SK-N-SH (cell line): ENCODE measurements at regions not wholly inside any gene's neighbourhood (a gene's known extent, or its start where the extent isn't known, plus 50 kb on each side); places are given as distances from the start of the nearest gene placed in this dataset.

Experiments used
- CTCF ChIA-PET: fragments of 300-600, 350-600 bp; formaldehyde crosslinking; extraction: SDS; loops from one replicate; lab custom pipeline; 2021; lab: Yijun Ruan, JAX
- POLR2A ChIA-PET: fragments of 350-600 bp; sonication (Branson Sonifier 250); formaldehyde crosslinking; extraction: SDS; loops from one replicate; lab custom pipeline; 2020; ENCODE audit warnings: antibody characterized with exemption, inconsistent platforms; lab: Yijun Ruan, JAX
- DNase-seq: peaks from one replicate; pipeline ENCODE4 v3.0.0; 2012
- H2AFZ ChIP-seq: fragments of 200-600 bp; sonication (generic); 2 replicates; pipeline ENCODE4 v1.8.1; 2016; ENCODE audit warnings: antibody characterized with exemption, mild to moderate bottlenecking, low read depth
- H3F3A ChIP-seq: fragments of 200-600 bp; sonication (generic); replicated peaks from 2 replicates; pipeline ENCODE3; 2016; ENCODE audit warnings: antibody characterized with exemption, mild to moderate bottlenecking; ENCODE audit not compliant: insufficient read depth
- H3K27ac ChIP-seq, 2 experiments: fragments of 200-500 bp in 1 of 2; fragments of 200-600 bp in 1 of 2; sonication (Bioruptor generic) in 1 of 2; sonication (generic), shearing (Covaris generic) in 1 of 2; 2 replicates each; pipeline versions ENCODE4 v1.5.1 to v1.6.1; 2014 to 2016; ENCODE audit warnings: low read depth in 2 of 2, inconsistent platforms in 1 of 2, low read length in 1 of 2, mild to moderate bottlenecking in 1 of 2, mixed read lengths in 1 of 2
- H3K27me3 ChIP-seq: fragments of 200-600 bp; sonication (generic), shearing (Covaris generic); 2 replicates; pipeline ENCODE4 v1.6.1; 2016; ENCODE audit warnings: mixed run types; ENCODE audit not compliant: insufficient read depth
- H3K36me3 ChIP-seq, 2 experiments: fragments of 200-500 bp in 1 of 2; fragments of 200-600 bp in 1 of 2; sonication (Bioruptor generic) in 1 of 2; sonication (generic) in 1 of 2; replicated peaks in 1 of 2; 2 replicates each; pipeline versions ENCODE3 to v1.5.1; 2014 to 2016; ENCODE audit warnings: low read length in 1 of 2, mild to moderate bottlenecking in 1 of 2; ENCODE audit not compliant: insufficient read depth in 2 of 2, control insufficient read depth in 1 of 2
- H3K4me1 ChIP-seq, 2 experiments: fragments of 200-500 bp in 1 of 2; fragments of 200-600 bp in 1 of 2; sonication (Bioruptor generic) in 1 of 2; sonication (generic), shearing (Covaris generic) in 1 of 2; 2 replicates each; pipeline versions ENCODE4 v1.5.1 to v1.6.1; 2014 to 2016; ENCODE audit warnings: low read depth in 1 of 2, low read length in 1 of 2, mixed run types in 1 of 2; ENCODE audit not compliant: insufficient read depth in 2 of 2, control insufficient read depth in 1 of 2
- H3K4me2 ChIP-seq: fragments of 200-600 bp; sonication (generic), shearing (Covaris generic); 2 replicates; pipeline ENCODE4 v1.6.1; 2017; ENCODE audit warnings: mixed run types
- H3K4me3 ChIP-seq, 2 experiments: fragments of 200-500 bp in 1 of 2; fragments of 200-600 bp in 1 of 2; sonication (Bioruptor generic) in 1 of 2; sonication (generic), shearing (Covaris generic) in 1 of 2; 2 replicates each; pipeline versions ENCODE4 v1.5.1 to v1.8.1; 2014 to 2016; ENCODE audit warnings: low read depth in 2 of 2, inconsistent platforms in 1 of 2, low read length in 1 of 2, mild to moderate bottlenecking in 1 of 2, mixed read lengths in 1 of 2, moderate library complexity in 1 of 2
- H3K79me2 ChIP-seq: fragments of 200-600 bp; sonication (generic); 2 replicates; pipeline ENCODE4 v1.8.1; 2017; ENCODE audit warnings: mild to moderate bottlenecking; ENCODE audit not compliant: insufficient read depth
- H3K9ac ChIP-seq: fragments of 200-600 bp; sonication (generic); 2 replicates; pipeline ENCODE4 v1.6.1; 2017; ENCODE audit warnings: mixed run types
- H3K9me2 ChIP-seq: fragments of 200-600 bp; sonication (generic); 2 replicates; pipeline ENCODE4 v1.6.1; 2017; ENCODE audit warnings: mixed run types
- H3K9me3 ChIP-seq: fragments of 200-600 bp; sonication (generic); 2 replicates; pipeline ENCODE4 v1.6.1; 2017; ENCODE audit warnings: mixed run types, mild to moderate bottlenecking, moderate library complexity
- H4K20me1 ChIP-seq: fragments of 200-600 bp; sonication (generic); 2 replicates; pipeline ENCODE4 v1.6.1; 2017; ENCODE audit warnings: mild to moderate bottlenecking, mixed run types; ENCODE audit not compliant: insufficient read depth
- CHD2 ChIP-seq: fragments of 150-350 bp; IDR thresholded peaks from 2 replicates; pipeline ENCODE4 v1.6.1; 2018; ENCODE audit warnings: low read length; ENCODE audit not compliant: partially characterized antibody
- CTCF ChIP-seq: fragments of 200-600 bp; sonication (generic); IDR thresholded peaks from 2 replicates; pipeline ENCODE4 v1.6.1; 2017; ENCODE audit warnings: antibody characterized with exemption, mild to moderate bottlenecking, moderate library complexity
- EP300 ChIP-seq, 2 experiments: IDR thresholded peaks; 2 replicates each; pipeline versions ENCODE4 v1.4.0 to v1.6.1; 2012; ENCODE audit warnings: borderline replicate concordance in 1 of 2, low read depth in 1 of 2, low read length in 1 of 2
- EZH2phosphoT487 ChIP-seq: fragments of 200-600 bp; sonication (generic); IDR thresholded peaks from 2 replicates; pipeline ENCODE4 v1.6.1; 2017; ENCODE audit warnings: low read depth, mixed run types, mild to moderate bottlenecking, antibody characterized with exemption, moderate library complexity, borderline replicate concordance
- FOXJ3 ChIP-seq: sonication (generic); formaldehyde crosslinking; IDR thresholded peaks from 2 replicates; pipeline ENCODE4 v1.5.1; 2020; ENCODE audit warnings: mild to moderate bottlenecking, missing genetic modification reagents
- FOXM1 ChIP-seq: IDR thresholded peaks from 2 replicates; pipeline ENCODE4 v1.4.0; 2012; ENCODE audit warnings: low read depth, mild to moderate bottlenecking
- GABPA ChIP-seq: IDR thresholded peaks from 2 replicates; pipeline ENCODE4 v1.4.0; 2012; ENCODE audit warnings: low read depth, mild to moderate bottlenecking
- GATA2 ChIP-seq: sonication (generic); formaldehyde crosslinking; IDR thresholded peaks from 2 replicates; pipeline ENCODE4 v1.5.0; 2020; ENCODE audit warnings: mild to moderate bottlenecking, missing genetic modification reagents
- IRF3 ChIP-seq: fragments of 150-350 bp; IDR thresholded peaks from 2 replicates; pipeline ENCODE4 v1.6.1; 2016; ENCODE audit warnings: mild to moderate bottlenecking, low read depth, low read length
- JUND ChIP-seq: IDR thresholded peaks from 2 replicates; pipeline ENCODE4 v1.4.0; 2012
- MAX ChIP-seq: IDR thresholded peaks from 2 replicates; pipeline ENCODE4 v1.4.0; 2012; ENCODE audit warnings: low read depth
- MXI1 ChIP-seq: IDR thresholded peaks from 2 replicates; pipeline ENCODE4 v1.6.1; 2012; ENCODE audit warnings: mild to moderate bottlenecking, low read depth, low read length, improper control_type of control experiment
- NFIC ChIP-seq: IDR thresholded peaks from 2 replicates; pipeline ENCODE4 v1.4.0; 2012; ENCODE audit warnings: borderline replicate concordance
- NRF1 ChIP-seq: IDR thresholded peaks from 2 replicates; pipeline ENCODE4 v1.6.1; 2012; ENCODE audit warnings: low read depth, mild to moderate bottlenecking, low read length
- PBX3 ChIP-seq: IDR thresholded peaks from 2 replicates; pipeline ENCODE4; 2012
- RAD21 ChIP-seq: IDR thresholded peaks from 2 replicates; pipeline ENCODE4 v1.6.1; 2012; ENCODE audit warnings: mild to moderate bottlenecking, low read length
- RFX5 ChIP-seq: IDR thresholded peaks from 2 replicates; pipeline ENCODE4 v1.6.1; 2012; ENCODE audit warnings: mild to moderate bottlenecking, improper control_type of control experiment, low read length
- RXRA ChIP-seq: IDR thresholded peaks from 2 replicates; pipeline ENCODE4 v1.4.0; 2012; ENCODE audit warnings: low read depth, mild to moderate bottlenecking, borderline replicate concordance
- TEAD4 ChIP-seq: IDR thresholded peaks from 2 replicates; pipeline ENCODE4 v1.4.0; 2012; ENCODE audit warnings: mild to moderate bottlenecking, borderline replicate concordance; ENCODE audit not compliant: insufficient read depth
- USF1 ChIP-seq: IDR thresholded peaks from 2 replicates; pipeline ENCODE4 v1.4.0; 2012; ENCODE audit warnings: low read depth, borderline replicate concordance
- WGBS: methylation state at CpG from one replicate; pipeline ENCODE4 v1.1.6; 2017; ENCODE audit warnings: low lambda C conversion rate; 5-methylcytosine and 5-hydroxymethylcytosine counted together

GRCh38 chr1:208923456-208923855, 660.1 kb upstream of the CAMK1G start:
- no peak for DNase-seq
- no peak overlapping the region for H3K9ac ChIP-seq
- no peak overlapping the region for H3K27ac ChIP-seq
- no peak for TF ChIP-seq GABPA
- TF ChIP-seq TEAD4, result no peak
- no peak for TF ChIP-seq JUND
- no peak for TF ChIP-seq FOXM1
- TF ChIP-seq IRF3, result no peak
- TF ChIP-seq RFX5, result no peak
- no peak for TF ChIP-seq NFIC
- H3K9me2 ChIP-seq, result no peaks in the 10 kb centered on the region
- no peaks in the 10 kb centered on the region for H3K9me3 ChIP-seq
- no peaks in the 10 kb centered on the region for H3K36me3 ChIP-seq
- H3K4me3 ChIP-seq, result no peak overlapping the region
- ChIA-PET CTCF (no interaction called here), POLR2A (no interaction called here)
- H3K4me1 ChIP-seq, result peaks cover 0 to 2% of the 10 kb centered on the region in 2 experiments; a peak in 2 of 4 replicates
- H3K79me2 ChIP-seq, result no peaks in the 10 kb centered on the region
- H4K20me1 ChIP-seq, result no peaks in the 10 kb centered on the region
- H3K4me2 ChIP-seq, result no peak overlapping the region
- no peak overlapping the region for H2AFZ ChIP-seq
- H3F3A ChIP-seq, result peaks cover 10% of the 10 kb centered on the region
- whole genome bisulfite sequencing, result 76% methylated on average over 1 of the region's 2 CpGs
- H3K27me3 ChIP-seq, result no peaks in the 10 kb centered on the region

GRCh38 chr1:208923946-208924720, 659.4 kb upstream of the CAMK1G start:
- no peak for DNase-seq
- Histone ChIP-seq H4K20me1 (no peaks in the 10 kb centered on the region), H3K9ac (no peak overlapping the region), H3K4me2 (no peak overlapping the region), H3K9me3 (no peaks in the 10 kb centered on the region), H2AFZ (no peak overlapping the region), H3K4me1 (peaks cover 0 to 9% of the 10 kb centered on the region in 2 experiments; a peak in 3 of 4 replicates)
- POLR2A ChIA-PET, result no interaction called here
- WGBS, result 71% methylated on average over 6 of the region's 6 CpGs
- no peak for TF ChIP-seq MXI1
- no peak for TF ChIP-seq FOXJ3 (CRISPR knock-in tag)
- no peak for TF ChIP-seq RXRA
- no peak for TF ChIP-seq GATA2 (CRISPR knock-in tag)
- TF ChIP-seq PBX3, result no peak
- no peak for TF ChIP-seq NFIC
- no peak for TF ChIP-seq RAD21
- TF ChIP-seq MAX, result no peak
- no peak for TF ChIP-seq EZH2phosphoT487
- TF ChIP-seq CTCF, result no peak
- TF ChIP-seq CHD2, result no peak
- TF ChIP-seq EP300 (IDR thresholded peaks at IDR 0.05; ENCODE audit: borderline replicate concordance in 1 of 2, low read depth in 1 of 2, low read length in 1 of 2), result no peak
- no peak for TF ChIP-seq NRF1
- no peak for TF ChIP-seq FOXM1
- TF ChIP-seq USF1, result no peak
- TF ChIP-seq, all 33 proteins: peak for 0
- H3K4me3 ChIP-seq, result no peak overlapping the region
- H3F3A ChIP-seq, result peaks cover 16% of the 10 kb centered on the region
- CTCF ChIA-PET, result interaction anchor here (0.9 kb wide), 1 partner anchor 16 kb away, joined by 3 read pairs; no protein-coding TSS in a partner anchor
- H3K9me2 ChIP-seq, result no peaks in the 10 kb centered on the region
- H3K36me3 ChIP-seq, result no peaks in the 10 kb centered on the region
- H3K27ac ChIP-seq, result no peak overlapping the region
- H3K79me2 ChIP-seq, result no peaks in the 10 kb centered on the region
- H3K27me3 ChIP-seq, result no peaks in the 10 kb centered on the region
